ENCODE measurements at regions not wholly inside any gene's neighbourhood (a gene's known extent, or its start where the extent isn't known, plus 50 kb on each side); places are given as distances from the start of the nearest gene placed in this dataset.

DNA sequence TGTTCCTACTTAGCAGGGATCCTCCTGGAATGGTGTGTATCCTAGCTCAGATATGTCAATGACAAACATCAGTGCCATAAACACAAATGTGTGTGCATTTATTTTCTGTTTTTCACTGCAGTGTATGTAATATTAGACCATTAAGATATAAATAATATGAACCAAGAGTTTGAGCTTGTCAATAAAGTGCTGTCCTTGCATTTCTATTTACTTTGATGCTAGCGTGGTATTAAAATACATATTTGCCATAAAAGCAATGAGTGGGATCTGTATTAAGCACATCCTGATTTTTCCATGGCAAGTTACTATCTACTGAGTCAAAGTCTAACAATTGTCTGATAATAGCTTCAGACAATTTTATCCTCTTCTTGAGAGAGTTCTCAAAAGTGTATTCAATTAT is 157.6 kb downstream of the DIRAS2 start:
- TF ChIP-seq, protein P1, sequence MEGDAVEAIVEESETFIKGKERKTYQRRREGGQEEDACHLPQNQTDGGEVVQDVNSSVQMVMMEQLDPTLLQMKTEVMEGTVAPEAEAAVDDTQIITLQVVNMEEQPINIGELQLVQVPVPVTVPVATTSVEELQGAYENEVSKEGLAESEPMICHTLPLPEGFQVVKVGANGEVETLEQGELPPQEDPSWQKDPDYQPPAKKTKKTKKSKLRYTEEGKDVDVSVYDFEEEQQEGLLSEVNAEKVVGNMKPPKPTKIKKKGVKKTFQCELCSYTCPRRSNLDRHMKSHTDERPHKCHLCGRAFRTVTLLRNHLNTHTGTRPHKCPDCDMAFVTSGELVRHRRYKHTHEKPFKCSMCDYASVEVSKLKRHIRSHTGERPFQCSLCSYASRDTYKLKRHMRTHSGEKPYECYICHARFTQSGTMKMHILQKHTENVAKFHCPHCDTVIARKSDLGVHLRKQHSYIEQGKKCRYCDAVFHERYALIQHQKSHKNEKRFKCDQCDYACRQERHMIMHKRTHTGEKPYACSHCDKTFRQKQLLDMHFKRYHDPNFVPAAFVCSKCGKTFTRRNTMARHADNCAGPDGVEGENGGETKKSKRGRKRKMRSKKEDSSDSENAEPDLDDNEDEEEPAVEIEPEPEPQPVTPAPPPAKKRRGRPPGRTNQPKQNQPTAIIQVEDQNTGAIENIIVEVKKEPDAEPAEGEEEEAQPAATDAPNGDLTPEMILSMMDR (IDR thresholded peaks at IDR 0.05), result no peak
- TF ChIP-seq POLR2A (IDR thresholded peaks at IDR 0.05), result no peak
